Muscle of back (tissue), 3 donors: ENCODE measurements at regions not wholly inside any gene's neighbourhood (a gene's known extent, or its start where the extent isn't known, plus 50 kb on each side); places are given as distances from the start of the nearest gene placed in this dataset.
A peak's percentile ranks its signal among the peaks of the same experiment; 100 is the strongest.

Experiments
- DNase-seq, 3 donors: peaks; one replicate each; pipeline versions ENCODE4 v3.0.0 to v3.0.0-alpha.2; 2013

GRCh38 chr11:59302991-59303390 is 55.7 kb upstream of the OR5AN1 start:
- no peak for DNase-seq

- no peak for DNase-seq
Measured at GRCh38 chr11:59295435-59295834, 63.3 kb upstream of the OR5AN1 start.

DNA sequence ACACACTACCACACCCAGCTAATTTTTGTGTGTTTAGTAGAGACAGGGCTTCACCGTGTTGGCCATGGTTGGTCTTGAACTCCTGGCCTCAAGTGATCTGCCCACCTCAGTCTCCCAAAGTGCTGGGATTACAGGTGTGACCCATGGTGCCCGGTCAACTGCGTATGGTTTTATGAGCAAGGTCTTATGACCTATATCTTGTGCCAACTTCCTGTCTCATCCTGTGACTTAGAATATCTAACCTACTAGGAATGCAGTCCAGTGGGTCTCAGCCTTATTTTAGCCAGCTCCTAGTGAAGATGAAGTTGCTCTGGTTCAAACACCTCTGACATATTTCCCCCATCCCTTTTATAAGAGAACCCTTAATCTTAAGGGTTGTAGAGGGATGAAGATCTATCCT is 66.1 kb upstream of the OR5AN1 start:
- DNase-seq = no peak

- no peak for DNase-seq
Measured at GRCh38 chr11:59291228-59291627, 67.5 kb upstream of the OR5AN1 start.

DNA sequence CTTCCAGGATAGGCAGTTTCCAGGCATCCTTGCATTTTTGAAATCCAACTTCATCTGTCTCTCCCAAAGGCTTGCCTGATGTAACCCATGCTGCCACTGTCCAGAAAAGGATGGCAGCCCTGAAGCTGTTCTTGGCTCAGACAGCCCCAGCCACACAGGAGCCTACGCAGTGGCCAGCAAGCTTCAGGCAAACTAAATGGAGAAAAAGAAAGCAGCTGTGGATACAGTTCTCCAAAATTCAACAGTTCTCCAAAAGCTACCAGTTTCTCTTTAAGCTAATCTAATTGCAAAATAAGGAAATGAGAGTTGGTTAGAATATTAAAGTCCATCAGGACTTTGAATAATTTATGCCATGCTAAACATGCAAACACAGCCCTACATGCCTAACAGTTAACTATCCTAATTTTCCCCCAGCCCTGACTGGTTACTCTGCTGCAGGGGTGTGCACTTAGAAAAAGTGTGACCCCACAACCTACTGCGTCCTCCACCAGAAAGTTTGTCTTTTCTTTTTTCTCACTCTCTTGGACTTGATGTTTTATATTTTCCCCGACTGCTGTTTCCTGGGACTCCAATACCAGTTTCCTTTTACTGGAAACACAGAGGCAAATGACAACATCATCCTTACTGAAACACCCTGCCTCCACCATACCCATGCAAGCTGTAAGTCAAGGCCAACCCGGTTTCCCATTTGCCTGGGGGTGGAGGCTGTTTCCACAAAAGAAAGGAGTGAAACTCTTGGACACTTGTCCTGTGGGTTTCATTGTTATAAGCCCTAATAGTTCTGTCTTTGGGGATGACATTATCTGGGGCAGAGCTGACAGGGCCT is 69.1 kb upstream of the OR5AN1 start:
- no peak for DNase-seq

- no peak for DNase-seq
Measured at GRCh38 chr11:59285716-59286260, 72.9 kb upstream of the OR5AN1 start.

DNA sequence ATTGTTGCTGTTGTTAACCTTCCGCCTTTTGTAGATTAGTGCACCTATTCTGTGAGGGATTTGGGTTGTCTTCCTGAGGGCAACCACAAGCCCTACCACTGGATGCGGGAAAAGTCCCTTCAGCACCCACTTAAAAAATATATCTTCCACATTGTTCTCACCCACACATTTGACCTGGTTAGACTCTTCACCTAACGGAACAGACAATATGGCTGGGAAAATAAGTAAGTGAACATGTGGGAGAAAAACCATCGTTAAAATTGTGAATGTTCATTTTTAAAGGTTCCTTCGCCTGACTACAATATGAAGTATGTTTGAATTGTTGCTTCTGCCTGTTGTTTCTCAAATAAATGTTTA is 72.0 kb upstream of the MPEG1 start:
- no peak for DNase-seq

GRCh38 chr11:59283825-59284772 is 71.4 kb upstream of the MPEG1 start:
- peak; percentile 29 to 70 (median 47) for DNase-seq

DNA sequence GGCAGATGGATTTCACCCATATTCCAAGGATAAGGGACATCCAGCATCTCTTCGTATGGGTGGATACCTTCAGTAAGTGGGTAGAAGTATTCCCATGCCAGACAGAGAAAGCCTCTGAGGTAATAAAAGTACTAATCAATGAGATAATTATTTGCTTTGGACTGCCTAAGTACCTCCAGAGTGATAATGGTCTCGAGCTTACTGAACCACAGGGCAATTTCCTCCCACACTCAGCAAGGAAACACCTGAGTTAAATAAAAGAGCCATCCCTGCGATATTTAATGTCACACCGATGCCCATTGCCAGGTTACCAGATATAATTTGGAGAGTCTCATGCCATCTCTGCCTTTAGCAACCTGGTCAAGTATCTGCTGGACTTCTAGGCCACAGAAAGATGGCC is 70.6 kb upstream of the MPEG1 start:
- DNase-seq = no peak

- DNase-seq = no peak
Measured at GRCh38 chr11:59281177-59281576, 68.5 kb upstream of the MPEG1 start.

DNA sequence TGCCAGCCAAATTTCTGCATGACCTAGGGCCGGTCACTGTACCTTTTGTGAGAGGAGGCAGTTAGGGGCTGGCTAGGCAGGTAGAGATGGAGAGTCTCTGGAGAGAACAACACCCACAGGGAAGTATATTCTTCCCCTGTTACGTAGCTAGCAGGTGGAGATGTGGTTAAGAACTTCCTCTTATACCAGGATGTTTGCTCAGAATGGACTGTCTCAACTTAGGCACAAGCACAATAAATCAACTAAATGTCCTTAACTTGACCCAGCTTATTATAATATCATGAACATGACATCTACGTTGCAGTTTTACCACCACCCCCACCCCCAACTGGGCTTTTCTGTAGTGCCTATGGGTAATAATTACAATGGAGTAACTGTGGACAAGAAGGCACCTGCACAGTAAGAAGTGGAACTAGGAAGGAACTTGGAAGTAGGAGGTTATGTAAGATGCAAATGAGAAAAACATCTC is 60.7 kb upstream of the MPEG1 start:
- no peak for DNase-seq

GRCh38 chr11:59272771-59273372 is 60.1 kb upstream of the MPEG1 start:
- DNase-seq = no peak

DNA sequence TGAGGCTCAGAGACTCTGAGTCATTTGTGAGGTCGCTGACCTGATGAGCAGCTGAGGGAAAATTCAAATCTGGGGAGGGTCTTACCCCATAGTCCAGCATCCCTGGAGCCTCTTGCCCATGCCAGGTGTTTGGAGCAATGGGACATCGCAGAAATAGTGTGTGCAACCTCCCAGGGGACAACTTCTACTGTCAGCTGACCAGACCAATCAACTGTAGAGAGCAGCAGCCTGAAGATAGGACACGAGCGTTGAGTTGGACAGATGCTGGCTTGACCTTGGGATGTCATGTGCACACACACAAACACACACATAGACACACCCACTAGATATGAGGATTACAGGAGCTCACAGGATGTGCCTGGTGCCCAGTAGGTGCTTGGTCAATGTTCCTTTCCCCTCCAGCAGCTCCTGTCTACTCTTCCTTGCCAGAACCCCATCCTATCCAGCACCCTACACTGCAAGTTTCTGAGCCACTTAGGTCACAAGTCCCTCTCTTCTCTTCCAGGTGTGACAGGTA is 59.1 kb upstream of the MPEG1 start:
- DNase-seq = no peak

GRCh38 chr11:59271247-59271755 is 58.6 kb upstream of the MPEG1 start:
- no peak for DNase-seq

DNA sequence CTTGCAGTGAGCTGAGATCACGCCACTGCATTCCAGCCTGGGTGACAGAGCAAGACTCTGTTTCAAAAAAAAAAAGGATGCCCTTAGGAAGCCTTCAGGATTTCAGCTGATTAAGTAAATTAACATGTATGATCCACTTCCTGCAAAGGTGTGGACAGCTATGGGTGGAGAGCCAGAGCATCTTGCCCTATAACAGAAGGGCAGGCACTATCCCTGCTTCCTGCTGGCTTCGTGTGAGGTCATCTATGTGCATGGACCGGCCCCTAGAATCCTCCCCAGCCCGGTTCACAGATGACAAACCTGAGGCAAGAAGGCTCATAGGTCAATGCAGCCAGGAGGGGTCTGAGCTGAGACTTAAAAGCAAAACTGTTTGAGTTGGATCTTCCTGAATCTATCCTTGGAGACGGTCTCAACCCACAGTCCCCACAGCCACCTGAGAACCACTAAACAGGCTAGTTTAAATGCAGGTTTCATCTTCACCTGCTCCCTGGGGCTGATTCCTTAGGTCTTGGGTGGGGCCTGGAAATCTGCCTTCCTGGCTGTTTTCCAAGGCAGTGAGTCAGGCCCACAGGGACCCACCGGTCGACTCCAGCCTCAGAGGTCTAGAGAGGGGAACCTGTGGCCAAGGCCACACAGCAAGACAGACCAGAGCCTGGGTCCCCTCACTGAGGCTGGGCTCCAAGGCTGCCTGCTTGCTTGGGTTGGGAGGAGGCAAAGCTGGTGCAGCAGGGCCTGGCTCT is 55.2 kb upstream of the MPEG1 start:
- DNase-seq = no peak

DNA sequence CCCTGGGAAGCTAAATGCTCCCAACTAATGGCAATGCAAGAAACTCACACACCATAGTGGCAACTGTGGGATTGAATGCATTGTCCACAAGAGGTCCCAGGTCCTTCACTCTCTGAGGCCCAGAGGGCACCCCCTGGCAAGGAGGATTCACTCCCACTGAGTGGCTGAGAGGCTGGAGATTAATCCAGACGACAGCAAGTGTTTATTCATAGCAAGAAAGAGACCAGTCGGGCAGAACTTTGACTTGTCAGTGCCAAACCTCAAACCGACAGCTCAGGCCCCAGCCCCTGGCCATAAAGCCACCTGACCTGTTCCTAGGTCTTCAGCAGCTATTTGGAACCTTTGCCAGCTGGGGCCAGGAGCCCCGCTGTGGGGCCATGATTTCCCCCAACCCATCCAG is 54.5 kb upstream of the MPEG1 start:
- DNase-seq = no peak

GRCh38 chr11:59266491-59266890 is 53.8 kb upstream of the MPEG1 start:
- no peak for DNase-seq

DNA sequence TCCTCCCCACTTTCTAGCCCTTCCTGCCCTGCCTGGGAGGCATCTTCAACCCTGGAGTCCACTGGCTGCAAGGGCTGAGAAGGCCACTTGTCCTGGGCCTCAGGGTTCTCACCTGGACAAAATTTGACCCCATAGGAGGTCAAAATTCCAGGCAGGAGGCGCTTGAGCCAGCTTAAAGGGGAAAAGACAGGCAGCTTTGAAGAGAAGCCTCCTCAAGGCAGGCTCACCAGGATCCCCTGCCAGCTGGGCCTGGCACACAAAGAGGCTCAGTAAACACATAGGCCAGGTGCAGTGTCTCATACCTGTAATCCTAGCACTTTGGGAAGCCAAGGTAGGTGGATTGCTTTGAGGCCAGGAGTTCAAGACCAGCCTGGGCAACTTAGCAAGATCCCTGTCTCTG is 53.0 kb upstream of the MPEG1 start:
- DNase-seq = no peak

DNA sequence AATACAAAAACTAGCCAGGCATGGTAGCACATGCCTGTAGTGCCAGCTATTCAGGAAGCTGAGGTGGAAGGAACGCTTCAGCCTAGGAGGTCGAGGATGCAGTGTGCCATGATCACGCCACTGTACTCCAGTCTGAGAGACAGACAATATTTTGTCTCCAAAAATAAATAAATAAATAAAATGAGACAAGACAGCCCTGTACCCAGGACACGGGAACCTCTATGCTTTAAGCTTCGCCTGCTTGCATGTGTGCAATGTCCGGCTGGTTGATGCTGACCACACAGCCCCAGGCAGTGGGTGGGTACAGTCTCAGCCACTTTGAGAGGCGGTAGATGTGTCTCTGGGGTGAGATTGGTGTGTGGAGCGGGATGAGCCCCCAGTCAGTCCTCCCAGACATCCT is 52.0 kb upstream of the MPEG1 start:
- DNase-seq = no peak

DNA sequence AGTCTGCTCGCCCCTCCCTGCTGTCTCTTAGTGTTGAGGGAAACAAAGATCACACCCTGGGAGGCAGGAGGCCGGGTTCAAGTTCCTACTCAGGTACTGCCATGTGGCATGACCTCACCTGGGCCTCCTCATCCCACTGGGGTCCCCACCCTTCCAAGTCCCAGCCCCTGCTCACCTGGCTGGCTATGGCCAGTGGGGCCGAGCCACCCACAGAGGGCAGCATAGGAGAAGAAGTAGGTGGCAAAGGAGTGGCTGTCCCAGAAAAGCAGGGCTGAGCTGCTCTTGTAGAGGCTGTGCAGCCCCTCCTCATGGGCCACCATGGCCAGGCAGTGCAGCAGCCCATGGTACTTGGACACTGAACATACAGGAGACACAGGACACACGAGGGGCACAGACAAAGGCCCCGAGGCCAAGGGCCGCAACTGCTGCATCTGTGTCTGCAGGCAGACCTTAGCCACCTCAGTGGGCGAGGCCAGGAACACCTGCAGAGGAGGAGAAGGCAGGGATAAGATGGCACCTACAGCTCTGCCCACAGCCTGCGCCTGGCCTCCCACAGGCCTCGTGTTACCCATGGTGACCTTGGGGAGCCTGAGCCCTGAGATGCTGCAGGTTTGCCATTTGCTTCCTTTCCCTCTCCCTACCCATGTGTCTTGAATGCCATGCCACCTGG is 50.6 kb upstream of the MPEG1 start:
- no peak for DNase-seq
